Choroid plexus epithelial cell (primary cell): ENCODE measurements at regions not wholly inside any gene's neighbourhood (a gene's known extent, or its start where the extent isn't known, plus 50 kb on each side); places are given as distances from the start of the nearest gene placed in this dataset.
A peak's percentile ranks its signal among the peaks of the same experiment; 100 is the strongest.

Source experiments
- DNase-seq: peaks from one replicate; pipeline ENCODE4 v3.0.0-alpha.2; 2010; ENCODE audit warnings: low read depth
- H3K4me3 ChIP-seq: 2 replicates; pipeline ENCODE4 v1.5.1; 2011; ENCODE audit warnings: low read depth, mild to moderate bottlenecking, control low read depth, low read length, moderate library complexity
- TF ChIP-seq, protein P1 (sequence below): conservative IDR thresholded peaks from 2 replicates; pipeline ENCODE4 v1.5.1; 2011; ENCODE audit warnings: low read depth, mild to moderate bottlenecking, control low read depth, inconsistent platforms, low read length, moderate library complexity

DNA sequence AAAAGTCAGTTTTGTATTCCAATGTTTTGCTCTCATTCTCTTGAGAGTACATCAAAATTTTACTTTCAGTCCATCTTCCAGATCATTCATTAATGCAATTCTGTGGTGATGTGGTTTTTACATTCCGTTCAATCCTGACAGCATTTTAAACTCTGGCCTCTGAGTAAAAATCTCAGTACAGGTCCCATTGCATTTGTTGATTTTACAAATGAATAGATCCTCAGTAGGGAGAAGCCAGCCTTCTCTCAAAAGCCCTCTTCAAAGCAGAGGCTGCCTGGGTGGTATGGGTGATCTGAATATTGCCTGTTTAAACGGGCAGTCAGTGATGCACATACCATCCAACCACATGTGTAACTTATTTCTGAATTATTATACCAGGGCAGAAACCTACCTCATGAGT is 72.5 kb upstream of the TSC22D2 start:
- DNase-seq = peak; percentile 60
- H3K4me3 ChIP-seq = no peak overlapping the region
- TF ChIP-seq, protein P1, sequence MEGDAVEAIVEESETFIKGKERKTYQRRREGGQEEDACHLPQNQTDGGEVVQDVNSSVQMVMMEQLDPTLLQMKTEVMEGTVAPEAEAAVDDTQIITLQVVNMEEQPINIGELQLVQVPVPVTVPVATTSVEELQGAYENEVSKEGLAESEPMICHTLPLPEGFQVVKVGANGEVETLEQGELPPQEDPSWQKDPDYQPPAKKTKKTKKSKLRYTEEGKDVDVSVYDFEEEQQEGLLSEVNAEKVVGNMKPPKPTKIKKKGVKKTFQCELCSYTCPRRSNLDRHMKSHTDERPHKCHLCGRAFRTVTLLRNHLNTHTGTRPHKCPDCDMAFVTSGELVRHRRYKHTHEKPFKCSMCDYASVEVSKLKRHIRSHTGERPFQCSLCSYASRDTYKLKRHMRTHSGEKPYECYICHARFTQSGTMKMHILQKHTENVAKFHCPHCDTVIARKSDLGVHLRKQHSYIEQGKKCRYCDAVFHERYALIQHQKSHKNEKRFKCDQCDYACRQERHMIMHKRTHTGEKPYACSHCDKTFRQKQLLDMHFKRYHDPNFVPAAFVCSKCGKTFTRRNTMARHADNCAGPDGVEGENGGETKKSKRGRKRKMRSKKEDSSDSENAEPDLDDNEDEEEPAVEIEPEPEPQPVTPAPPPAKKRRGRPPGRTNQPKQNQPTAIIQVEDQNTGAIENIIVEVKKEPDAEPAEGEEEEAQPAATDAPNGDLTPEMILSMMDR = no peak

DNA sequence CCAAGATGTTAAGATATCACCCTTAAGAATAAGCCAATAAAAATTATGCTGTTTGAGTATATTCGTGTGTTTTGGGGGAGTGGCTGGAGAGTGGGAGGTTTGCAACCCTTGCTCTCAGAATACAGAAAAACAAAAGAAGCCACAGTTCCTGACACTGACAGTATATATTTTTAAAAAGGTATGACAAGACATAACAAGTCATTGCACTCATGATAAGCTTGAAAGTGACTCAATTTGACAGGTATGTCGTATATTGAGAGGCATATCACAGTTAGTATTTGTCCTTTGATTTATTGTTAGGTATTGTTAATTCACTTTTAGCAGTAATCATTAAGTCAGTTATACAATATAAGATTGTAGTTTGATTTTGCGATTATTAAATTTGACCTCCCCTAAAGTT is 73.1 kb upstream of the TSC22D2 start:
- no peak for DNase-seq
- H3K4me3 ChIP-seq = no peak overlapping the region
- TF ChIP-seq, protein P1 = no peak

DNA sequence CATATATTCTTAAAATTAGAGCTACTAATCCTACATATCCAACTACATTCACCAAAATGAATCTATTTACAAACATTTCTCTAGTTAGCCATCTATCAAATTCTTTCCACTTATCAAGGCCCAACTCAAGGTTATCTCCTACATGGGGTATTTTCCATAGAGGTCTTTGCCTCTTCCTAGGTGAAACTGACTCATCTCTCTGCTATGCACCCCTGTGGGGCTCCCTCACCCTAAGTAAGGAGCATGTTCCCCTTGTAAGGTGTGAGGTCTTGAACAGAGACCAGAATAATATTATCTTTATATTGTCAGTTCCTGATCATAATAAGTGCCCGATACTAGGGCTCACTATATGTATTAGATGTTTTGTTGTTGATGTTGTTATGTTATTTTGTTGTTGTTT is 74.6 kb upstream of the TSC22D2 start:
- no peak for DNase-seq
- no peak overlapping the region for H3K4me3 ChIP-seq
- TF ChIP-seq, protein P1 = no peak

DNA sequence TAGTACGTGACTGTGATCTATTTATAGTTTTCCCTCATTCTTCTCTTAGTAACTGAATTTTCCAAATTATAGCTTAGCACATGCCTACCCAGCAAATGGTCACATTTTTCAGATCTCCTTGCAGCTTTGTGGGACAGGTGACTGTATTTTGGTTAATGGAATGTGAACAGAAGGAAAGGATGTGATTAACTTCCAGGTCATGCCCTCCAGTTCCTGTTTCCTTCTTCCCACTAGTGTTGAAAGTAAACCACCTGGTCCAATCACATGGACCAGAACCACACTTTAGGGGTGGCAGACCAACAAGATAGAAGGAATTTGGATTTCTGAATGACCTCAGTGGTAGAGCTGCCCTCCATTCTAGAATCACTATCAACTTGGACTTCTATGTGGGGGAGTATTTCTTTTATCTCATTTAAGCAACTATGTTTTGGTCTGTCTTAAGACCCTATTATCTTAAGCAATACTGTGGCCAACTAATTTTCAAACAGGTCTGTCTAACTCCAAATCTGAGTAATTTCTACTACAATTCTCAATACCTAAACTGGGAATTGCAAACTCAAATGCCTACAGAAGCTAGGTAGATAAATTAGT is 76.0 kb upstream of the TSC22D2 start:
- no peak for DNase-seq
- TF ChIP-seq, protein P1 = no peak
- no peak overlapping the region for H3K4me3 ChIP-seq

DNA sequence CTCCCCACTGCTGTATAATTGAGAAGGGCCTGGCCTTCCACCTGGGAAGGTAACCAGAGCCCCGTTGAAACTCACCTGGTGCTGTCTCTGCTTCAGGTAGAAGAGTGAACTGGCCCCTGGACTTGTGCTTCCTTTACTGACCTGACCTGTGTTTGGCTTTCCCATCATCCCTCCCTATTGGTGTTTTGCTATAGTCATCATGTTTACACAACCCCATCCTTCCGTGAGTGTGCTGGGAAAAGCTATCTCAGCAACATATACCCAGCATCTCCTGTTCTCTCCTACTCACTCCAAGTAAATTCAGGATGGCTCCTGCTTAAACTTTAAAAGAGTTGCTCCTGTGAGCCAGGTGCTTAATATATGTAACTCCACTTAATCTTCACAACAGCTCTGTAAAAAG is 77.2 kb upstream of the TSC22D2 start:
- H3K4me3 ChIP-seq = no peak overlapping the region
- no peak for DNase-seq
- TF ChIP-seq, protein P1 = no peak

DNA sequence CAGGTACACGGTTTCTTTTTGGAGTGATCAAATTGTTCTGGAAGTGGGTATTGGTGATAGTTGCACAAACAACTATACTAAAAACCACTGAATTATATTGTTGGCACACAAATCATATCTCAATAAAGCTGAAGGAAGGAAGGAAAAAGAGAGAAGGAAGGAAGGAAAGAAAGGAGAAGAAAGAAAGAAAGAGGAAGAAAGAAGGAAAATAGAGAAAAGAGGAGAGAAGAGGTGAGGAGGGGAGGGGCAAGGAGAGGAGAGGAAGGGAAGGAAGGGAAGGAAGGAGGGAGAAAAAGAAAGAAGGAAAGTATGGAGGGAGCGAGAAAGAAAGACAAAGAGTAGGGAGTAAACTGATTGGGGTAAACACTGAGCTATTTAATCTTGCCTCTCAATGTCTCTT is 77.9 kb upstream of the TSC22D2 start:
- no peak overlapping the region for H3K4me3 ChIP-seq
- no peak for DNase-seq
- TF ChIP-seq, protein P1 = no peak

DNA sequence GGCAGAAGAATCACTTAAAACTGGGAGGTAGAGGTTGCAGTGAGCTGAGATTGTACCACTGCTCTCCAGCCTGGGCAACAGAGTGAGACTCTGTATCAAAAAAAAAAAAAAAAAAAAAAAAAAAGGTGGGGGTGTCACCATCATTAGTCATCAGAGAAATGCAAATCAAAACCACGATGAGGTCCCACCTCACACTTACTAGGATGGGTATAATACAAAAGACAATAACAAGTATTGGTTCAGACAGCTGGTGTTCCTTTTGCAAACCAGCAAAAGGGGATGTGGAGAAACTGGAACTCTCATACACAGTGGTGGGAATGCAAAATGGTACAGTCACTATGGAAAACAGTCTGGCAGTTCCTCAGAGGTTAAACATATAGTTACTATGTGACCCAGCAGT is 78.7 kb upstream of the TSC22D2 start:
- TF ChIP-seq, protein P1 = no peak
- H3K4me3 ChIP-seq = no peak overlapping the region
- DNase-seq = no peak
